Right atrium auricular region (tissue), 2 donors: ENCODE measurements at regions not wholly inside any gene's neighbourhood (a gene's known extent, or its start where the extent isn't known, plus 50 kb on each side); places are given as distances from the start of the nearest gene placed in this dataset.

Experiments
- DNase-seq: peaks from one replicate; pipeline ENCODE4 v3.0.0-alpha.2; 2019; ENCODE audit warnings: low spot score
- H3K27ac ChIP-seq, 2 donors: fragments of 200-600 bp; sonication (generic); 1 replicate in 1 of 2; 2 replicates in 1 of 2; pipeline ENCODE4 v1.5.1; 2016 to 2019
- H3K27me3 ChIP-seq, 2 donors: fragments of 200-600 bp; sonication (generic); one replicate each; pipeline versions ENCODE4 v1.5.1 to v1.6.0; 2017 to 2019
- H3K36me3 ChIP-seq: fragments of 200-600 bp; sonication (generic); one replicate; pipeline ENCODE4 v1.5.1; 2016
- H3K4me1 ChIP-seq, 2 donors: fragments of 200-600 bp; sonication (generic); one replicate each; pipeline versions ENCODE4 v1.5.1 to v1.6.0; 2017 to 2019
- H3K4me3 ChIP-seq, 2 donors: fragments of 200-600 bp; sonication (generic); 1 replicate in 1 of 2; 2 replicates in 1 of 2; pipeline ENCODE4 v1.5.1; 2017 to 2019; ENCODE audit warnings: mild to moderate bottlenecking in 1 of 2, moderate library complexity in 1 of 2
- H3K9me3 ChIP-seq, 2 donors: fragments of 200-600 bp; sonication (generic); one replicate each; pipeline ENCODE4 v1.5.1; 2019
- CTCF ChIP-seq, 2 donors: fragments of 200-600 bp; sonication (generic); IDR thresholded peaks; one replicate each; pipeline ENCODE4 v1.5.1; 2019; ENCODE audit warnings: antibody characterized with exemption in 2 of 2

GRCh38 chr14:84856751-84857534 is 673.0 kb upstream of the FLRT2 start:
- DNase-seq = no peak
- Histone ChIP-seq H3K4me3 (no peak overlapping the region), H3K27me3 (no peaks in the 10 kb centered on the region), H3K27ac (no peak overlapping the region), H3K36me3 (no peaks in the 10 kb centered on the region), H3K9me3 (no peaks in the 10 kb centered on the region), H3K4me1 (no peaks in the 10 kb centered on the region)
- no peak for TF ChIP-seq CTCF (IDR thresholded peaks at IDR 0.05)

- H3K27ac ChIP-seq = no peak overlapping the region
- H3K4me3 ChIP-seq = no peak overlapping the region
- H3K4me1 ChIP-seq = no peaks in the 10 kb centered on the region
- no peaks in the 10 kb centered on the region for H3K9me3 ChIP-seq
- no peak for DNase-seq
- H3K27me3 ChIP-seq = no peaks in the 10 kb centered on the region
- no peak for TF ChIP-seq CTCF (IDR thresholded peaks at IDR 0.05)
- no peaks in the 10 kb centered on the region for H3K36me3 ChIP-seq
Measured at GRCh38 chr14:84857571-84857970, 672.4 kb upstream of the FLRT2 start.

GRCh38 chr14:84859116-84859515 is 670.8 kb upstream of the FLRT2 start:
- H3K27me3 ChIP-seq = no peaks in the 10 kb centered on the region
- no peak for TF ChIP-seq CTCF (IDR thresholded peaks at IDR 0.05)
- H3K9me3 ChIP-seq = no peaks in the 10 kb centered on the region
- no peak overlapping the region for H3K27ac ChIP-seq
- DNase-seq = no peak
- H3K4me3 ChIP-seq = no peak overlapping the region
- no peaks in the 10 kb centered on the region for H3K36me3 ChIP-seq
- no peaks in the 10 kb centered on the region for H3K4me1 ChIP-seq

GRCh38 chr14:84864548-84865271 is 665.2 kb upstream of the FLRT2 start:
- TF ChIP-seq CTCF (IDR thresholded peaks at IDR 0.05) = no peak
- no peak overlapping the region for H3K4me3 ChIP-seq
- no peak for DNase-seq
- H3K27me3 ChIP-seq = no peaks in the 10 kb centered on the region
- H3K4me1 ChIP-seq = no peaks in the 10 kb centered on the region
- no peaks in the 10 kb centered on the region for H3K36me3 ChIP-seq
- no peaks in the 10 kb centered on the region for H3K9me3 ChIP-seq
- H3K27ac ChIP-seq = peak overlapping the region in 1 of 2 donors; percentile 55

- H3K36me3 ChIP-seq = no peaks in the 10 kb centered on the region
- no peak for DNase-seq
- no peak overlapping the region for H3K4me3 ChIP-seq
Measured at GRCh38 chr14:84871734-84872133, 658.2 kb upstream of the FLRT2 start.

More at GRCh38 chr14:84871734-84872133, 658.2 kb upstream of the FLRT2 start:
- Histone ChIP-seq H3K27ac (no peak overlapping the region), H3K4me1 (no peaks in the 10 kb centered on the region), H3K9me3 (peaks cover 0 to 7% of the 10 kb centered on the region in 2 donors), H3K27me3 (no peaks in the 10 kb centered on the region)
- no peak for TF ChIP-seq CTCF (IDR thresholded peaks at IDR 0.05)
